ENCODE measurements at regions not wholly inside any gene's neighbourhood (a gene's known extent, or its start where the extent isn't known, plus 50 kb on each side); places are given as distances from the start of the nearest gene placed in this dataset.

DNA sequence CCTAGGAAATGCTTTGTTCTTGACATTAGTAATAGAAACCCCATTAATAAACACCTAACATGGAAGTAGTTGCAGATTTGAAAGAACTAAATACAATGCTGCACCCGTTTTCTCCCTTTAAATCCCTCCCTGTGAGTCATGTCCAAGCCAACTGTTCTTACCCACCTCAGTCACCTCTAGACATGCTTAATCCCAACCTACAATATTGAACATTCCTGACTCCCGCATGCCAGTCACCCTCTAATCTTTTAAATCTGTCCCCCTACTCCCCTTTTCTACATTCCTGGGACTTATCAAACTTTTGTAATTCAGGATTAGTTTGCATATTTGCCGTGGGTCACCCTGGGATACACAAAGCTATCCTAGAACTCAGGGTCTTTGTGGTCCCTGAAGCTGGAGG lies 374.6 kb downstream of the IRS1 start:
- no peak for DNase-seq

DNA sequence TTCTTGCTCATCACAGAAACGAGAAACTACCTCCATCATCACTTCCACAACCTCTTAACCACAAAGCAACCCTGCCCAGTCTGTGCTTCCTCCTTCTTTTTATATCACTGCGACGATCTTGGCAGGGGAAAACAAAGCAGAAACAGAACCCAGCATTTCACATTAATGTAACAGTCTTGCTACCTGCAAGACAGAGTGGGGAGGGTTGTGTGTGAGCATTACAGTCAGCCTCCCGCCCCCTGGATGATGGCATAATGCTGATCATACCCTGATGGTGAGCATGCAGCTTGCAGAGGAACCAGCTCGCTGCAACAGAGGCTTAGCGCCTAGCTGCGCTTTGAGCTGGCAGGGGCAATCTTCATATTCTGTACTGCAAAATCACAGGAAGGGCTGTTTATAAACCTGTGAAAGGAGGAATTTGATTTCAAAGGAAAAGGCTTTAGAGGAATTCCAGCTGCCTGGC lies 376.1 kb downstream of the IRS1 start:
- DNase-seq = peak; percentile 46

- DNase-seq = no peak
These were observed 379.0 kb downstream of the IRS1 start for GRCh38 chr2:226420646-226421045.

DNA sequence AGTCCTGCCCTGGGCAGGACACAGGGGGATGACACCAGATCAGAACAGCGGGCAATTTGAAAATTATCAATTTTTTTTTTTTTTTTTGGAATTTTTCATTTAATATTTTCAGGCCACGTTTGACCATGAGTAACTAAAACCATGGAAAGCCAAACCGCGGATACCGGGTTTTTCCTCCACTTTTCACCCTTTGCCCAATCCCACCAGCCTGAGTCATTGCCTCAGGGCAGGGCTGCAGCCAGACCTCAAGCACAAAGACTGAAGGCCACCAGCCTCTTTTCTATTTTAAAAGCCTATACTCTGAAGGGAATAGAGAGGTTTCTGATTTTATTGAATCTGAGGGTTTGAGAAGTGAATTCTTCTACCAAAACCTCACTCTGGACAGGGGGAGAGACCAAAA lies 381.1 kb downstream of the IRS1 start:
- no peak for DNase-seq

- peak; percentile 44 for DNase-seq
These were observed 385.3 kb downstream of the IRS1 start for GRCh38 chr2:226414335-226414734.

- no peak for DNase-seq
These were observed 386.0 kb downstream of the IRS1 start for GRCh38 chr2:226413498-226414130.

GRCh38 chr2:226411727-226412360 lies 387.8 kb downstream of the IRS1 start:
- DNase-seq = peak; percentile 82

DNA sequence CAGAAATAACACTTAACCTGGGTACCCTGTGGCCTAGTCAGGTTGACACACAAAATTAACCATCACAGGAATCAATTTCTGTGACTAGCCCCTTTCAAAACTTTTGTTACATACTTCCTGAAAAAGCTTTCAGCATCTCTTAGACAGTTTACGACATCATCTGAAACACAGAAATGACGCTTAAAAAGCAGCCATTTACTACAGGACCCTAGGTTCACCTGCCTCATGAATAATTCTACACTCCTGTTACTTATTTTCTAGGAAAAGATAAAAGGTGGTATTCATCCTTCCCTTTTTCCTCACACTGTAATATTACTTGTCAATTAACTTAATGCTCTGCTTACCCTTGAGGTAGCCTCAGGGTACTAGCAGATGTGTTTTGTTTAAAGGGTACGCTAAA lies 388.4 kb downstream of the IRS1 start:
- DNase-seq = no peak

DNA sequence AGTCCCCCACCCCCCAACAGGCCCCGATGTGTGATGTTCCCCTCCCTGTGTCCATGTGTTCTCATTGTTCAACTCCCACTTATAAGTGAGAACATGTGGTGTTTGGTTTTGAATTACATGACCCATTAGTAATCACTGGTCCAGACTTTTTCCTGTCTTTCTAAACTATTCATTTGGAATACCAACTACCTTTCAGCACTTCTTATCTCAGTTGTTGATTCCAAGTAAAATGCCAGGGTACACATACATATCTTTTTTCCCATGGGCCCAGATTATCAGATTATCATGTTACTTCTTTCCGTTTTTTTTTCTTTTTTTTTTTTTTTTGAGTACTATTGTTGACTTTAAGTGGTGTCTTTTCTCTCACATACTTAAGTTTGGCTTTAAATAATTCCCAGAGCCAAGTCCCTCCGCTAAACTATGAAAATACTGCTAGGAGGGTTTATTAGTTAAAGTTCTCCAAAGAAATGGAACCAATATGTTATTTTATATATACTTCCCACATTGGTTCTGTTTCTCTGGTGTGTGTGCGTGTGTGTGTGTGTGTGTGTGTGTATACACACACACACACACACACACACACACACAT lies 389.3 kb downstream of the IRS1 start:
- DNase-seq = peak; percentile 68

DNA sequence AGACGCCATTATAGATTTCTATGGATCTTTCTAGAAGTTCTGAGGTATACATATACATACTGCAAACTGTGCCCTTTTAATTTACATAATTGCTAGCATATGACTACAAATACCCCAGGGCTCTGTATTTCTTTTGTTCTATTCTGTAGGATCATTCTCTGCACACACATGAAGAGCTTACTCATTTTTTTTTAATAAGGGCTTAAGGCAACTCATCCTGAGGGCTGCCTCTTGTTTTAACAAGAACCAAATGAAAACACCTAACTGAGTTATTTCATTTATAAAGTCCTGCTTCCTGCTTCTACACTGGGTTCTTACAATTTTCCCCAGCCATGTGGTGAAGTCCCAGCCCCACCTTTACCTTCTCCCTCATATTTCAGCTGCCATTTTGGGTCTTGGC lies 390.5 kb downstream of the IRS1 start:
- no peak for DNase-seq

DNA sequence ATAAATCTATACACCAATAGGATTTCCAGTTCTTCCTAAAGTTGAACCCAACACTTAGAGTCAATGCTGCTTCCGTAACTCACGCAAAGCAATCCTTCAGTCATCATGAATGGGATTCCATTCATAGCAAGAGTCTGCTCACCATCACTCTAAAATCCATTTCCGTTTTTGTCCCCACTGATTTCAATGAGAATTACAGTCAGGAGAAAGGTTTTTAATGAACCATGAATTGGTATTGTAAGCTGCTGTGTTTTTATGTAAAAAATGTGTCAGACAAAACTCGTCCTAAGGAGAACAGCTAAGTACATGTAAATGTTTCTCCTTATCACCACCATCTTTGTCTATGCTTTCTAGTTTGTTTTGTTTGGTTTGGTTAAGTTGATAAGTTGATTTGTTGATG lies 391.5 kb downstream of the IRS1 start:
- DNase-seq = no peak

DNA sequence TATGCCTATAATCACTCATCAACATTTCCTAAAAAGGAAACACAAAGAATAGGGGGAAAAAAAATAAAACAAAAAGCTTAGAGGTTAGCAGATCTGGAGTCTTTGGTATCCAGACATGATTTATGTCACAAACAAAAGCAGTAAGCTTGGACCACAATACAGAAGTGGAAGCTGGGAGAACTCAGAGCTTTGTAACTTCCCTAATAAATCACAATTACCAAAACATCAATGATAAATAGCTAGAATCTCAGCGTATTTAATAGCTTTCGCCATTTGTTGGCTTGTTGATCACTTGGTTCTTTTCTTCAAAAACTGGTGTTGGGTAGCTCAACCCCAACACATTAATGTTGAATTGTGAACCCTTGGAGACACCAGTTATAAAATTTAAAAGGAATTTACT lies 392.5 kb downstream of the IRS1 start:
- DNase-seq = no peak

- DNase-seq = no peak
These were observed 394.2 kb downstream of the IRS1 start for GRCh38 chr2:226405465-226405864.

DNA sequence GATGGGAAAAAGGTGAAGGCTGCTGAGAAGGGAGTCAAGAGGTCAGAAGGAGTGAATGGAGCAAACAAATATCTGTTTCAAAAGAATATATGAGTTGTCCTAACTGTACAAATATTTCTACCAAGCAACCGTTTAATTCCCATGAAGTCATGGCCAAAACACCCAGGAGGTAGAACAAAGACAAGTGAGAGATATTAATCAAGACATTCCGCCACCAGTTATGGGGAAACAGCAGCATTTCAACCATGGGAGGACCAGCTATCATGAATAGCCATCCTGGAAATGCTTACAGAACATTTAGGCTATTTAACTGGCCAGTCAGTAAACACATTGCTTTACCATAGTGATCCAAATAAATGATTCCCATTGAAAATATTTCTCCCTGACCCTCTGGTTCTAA lies 396.3 kb downstream of the IRS1 start:
- no peak for DNase-seq

DNA sequence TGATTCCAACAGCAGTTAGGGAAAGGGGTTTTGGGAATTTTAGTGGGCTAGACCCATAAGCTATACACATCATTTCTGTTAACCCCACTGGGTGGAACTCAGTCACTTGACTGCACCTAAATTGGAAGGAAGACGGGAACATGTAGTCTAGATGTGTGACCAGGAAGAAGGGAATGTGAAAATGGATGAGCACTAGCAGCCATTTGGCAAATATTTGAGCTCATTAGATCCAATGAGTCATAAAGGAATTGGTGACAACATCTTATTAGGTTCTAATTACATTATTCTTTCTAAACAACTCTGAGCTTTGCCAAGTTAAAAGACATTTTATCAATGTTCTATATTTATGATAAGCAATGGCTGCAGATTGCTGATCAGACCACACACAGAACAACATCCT lies 400.6 kb downstream of the IRS1 start:
- DNase-seq = no peak

GRCh38 chr2:226398580-226398979 lies 401.0 kb downstream of the IRS1 start:
- DNase-seq = peak; percentile 17

DNA sequence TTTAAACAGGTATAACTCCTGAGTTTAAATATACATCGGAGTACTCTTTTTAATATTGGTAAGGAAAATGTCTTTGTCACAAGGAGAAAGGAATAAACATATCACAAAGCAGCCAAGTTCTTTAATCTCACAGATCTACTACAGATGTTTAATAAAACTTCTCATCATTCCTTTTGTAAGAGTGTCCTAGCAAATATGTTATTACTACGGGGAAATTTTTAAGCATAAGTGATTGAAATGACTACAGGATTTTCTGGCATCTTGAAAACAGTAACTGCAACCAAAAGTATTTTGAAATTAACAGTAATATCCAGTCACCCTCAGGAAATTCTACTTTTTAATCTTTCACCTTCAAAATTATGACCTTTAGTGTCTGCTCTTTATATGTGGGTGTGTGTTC lies 403.1 kb downstream of the IRS1 start:
- no peak for DNase-seq

DNA sequence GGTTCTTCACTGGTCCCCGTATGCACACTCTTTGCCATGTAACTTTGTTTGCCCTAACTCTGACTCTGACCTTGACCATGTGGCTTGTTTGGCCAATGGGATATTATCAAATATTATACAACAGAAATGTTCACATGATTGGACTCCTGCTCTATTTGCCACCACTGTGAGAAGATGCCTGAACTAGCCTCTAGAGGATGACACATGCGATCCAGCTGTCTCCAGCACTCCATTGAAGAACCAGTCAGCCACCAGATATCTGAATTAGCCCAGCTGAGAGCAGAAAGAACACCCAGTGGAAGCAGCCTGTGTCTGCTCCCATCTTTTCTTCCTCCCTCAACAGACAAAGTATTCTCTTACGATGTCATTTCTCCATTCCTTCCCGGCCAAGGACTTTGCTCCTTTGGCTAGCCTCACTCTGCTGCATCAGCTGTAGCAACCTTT lies 412.1 kb downstream of the IRS1 start:
- DNase-seq = no peak

DNA sequence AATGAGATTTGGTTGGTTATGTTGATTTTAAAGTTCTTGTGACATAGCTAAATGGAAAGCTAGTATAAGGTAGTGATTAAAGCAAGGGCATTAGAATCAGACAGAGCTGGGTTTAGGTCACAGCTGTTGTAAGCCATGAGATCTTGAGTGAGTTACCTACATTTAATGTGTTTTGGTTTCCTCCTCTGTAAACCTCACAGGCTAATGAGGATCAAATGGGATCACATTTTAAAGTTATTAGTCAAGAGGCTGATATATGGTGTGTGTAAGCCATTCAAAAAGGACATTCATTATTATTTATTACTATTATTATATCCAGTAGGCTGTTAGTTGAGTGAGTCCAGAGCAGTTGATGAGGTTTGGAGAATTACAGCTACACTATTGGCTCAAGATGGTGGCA lies 416.2 kb downstream of the IRS1 start:
- peak; percentile 11 for DNase-seq

DNA sequence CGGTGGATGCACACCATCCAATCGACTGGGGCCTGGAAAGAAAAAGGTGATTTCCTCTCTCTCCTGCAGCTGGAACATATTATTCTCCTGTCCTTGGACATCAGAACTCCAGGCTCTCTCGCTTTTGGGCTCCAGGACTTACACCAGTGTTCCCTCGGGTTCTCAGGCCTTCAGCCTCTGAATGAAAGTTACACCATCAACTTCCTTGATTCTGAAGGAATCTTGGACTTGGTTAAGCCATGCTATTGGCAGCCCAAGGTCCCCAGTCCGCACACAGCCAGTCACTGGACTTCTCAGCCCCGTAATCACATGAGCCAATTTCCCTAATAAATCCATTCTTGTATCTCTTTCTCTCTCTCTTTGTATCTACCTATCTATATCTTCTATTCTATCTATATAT lies 418.9 kb downstream of the IRS1 start:
- DNase-seq = no peak

GRCh38 chr2:226378753-226379705 lies 420.6 kb downstream of the IRS1 start:
- no peak for DNase-seq

- no peak for DNase-seq
These were observed 423.0 kb downstream of the IRS1 start for GRCh38 chr2:226376516-226377180.

DNA sequence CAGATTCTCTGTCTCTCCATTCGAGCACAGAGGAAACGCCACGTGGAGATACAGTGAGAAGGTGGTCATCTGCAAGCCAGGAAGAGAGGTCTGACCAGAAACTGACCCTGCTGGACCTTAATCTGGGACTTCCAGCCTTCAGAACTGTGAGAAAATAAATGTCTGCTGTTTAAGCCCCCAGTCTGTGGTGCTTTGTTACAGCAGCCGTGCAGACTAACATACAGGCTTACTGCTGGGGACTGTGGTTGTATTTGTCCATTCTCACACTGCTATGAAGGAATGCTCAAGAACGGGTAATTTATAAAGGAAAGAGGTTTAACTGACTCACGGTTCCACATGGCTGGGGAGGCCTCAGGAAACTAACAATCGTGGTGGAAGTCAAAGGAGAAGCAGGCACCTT lies 432.7 kb downstream of the IRS1 start:
- no peak for DNase-seq

All from fibroblast of skin of right quadriceps (primary cell).